Activated CD8-positive, alpha-beta memory T cell treated with anti-CD3 and anti-CD28 coated beads, Interleukin-2, amount 10 ng/mL, durations not matched to agents 7 days and 5 days (primary cell): ENCODE measurements at regions not wholly inside any gene's neighbourhood (a gene's known extent, or its start where the extent isn't known, plus 50 kb on each side); places are given as distances from the start of the nearest gene placed in this dataset.
"Not testable (repeated sequence)": the region's sequence is repeated elsewhere in the genome, so short reads cannot be mapped to it uniquely, and the experiment has no call there.

Source experiments
- ATAC-seq: fragments of 150-1000 bp; cut with Tn5 transposase; one replicate; pipeline ENCODE4 v1.10.0; 2021; ENCODE audit warnings: moderate library complexity
- CTCF ChIA-PET: fragments of 350-600 bp; sonication (Branson Sonifier 250); formaldehyde crosslinking; loops from one replicate; lab custom pipeline; 2021; ENCODE audit warnings: antibody characterized with exemption; lab: Charles Lee
- DNase-seq: peaks from one replicate; pipeline ENCODE4 v3.0.0-alpha.2; 2020
- H3K27ac Mint-ChIP-seq: one replicate; pipeline ENCODE4 v1.8.0; 2021; ENCODE audit warnings: mild to moderate bottlenecking, mixed read lengths
- H3K27me3 Mint-ChIP-seq: one replicate; pipeline ENCODE4 v1.8.0; 2021; ENCODE audit warnings: mixed read lengths
- H3K36me3 Mint-ChIP-seq: one replicate; pipeline ENCODE4 v1.8.0; 2021; ENCODE audit warnings: mild to moderate bottlenecking, mixed read lengths
- H3K4me1 Mint-ChIP-seq: one replicate; pipeline ENCODE4 v1.8.0; 2021; ENCODE audit warnings: mixed read lengths
- H3K4me3 Mint-ChIP-seq: one replicate; pipeline ENCODE4 v1.8.0; 2021; ENCODE audit warnings: mild to moderate bottlenecking, moderate library complexity, mixed read lengths
- H3K9me3 Mint-ChIP-seq: one replicate; pipeline ENCODE4 v1.8.0; 2022; ENCODE audit warnings: low read depth, mixed read lengths

GRCh38 chr15:101876031-101876430 is 64.0 kb downstream of the OR4F15 start:
- ATAC-seq, H3K27me3 Mint-ChIP-seq, CTCF ChIA-PET, H3K27ac Mint-ChIP-seq, H3K9me3 Mint-ChIP-seq, DNase-seq, H3K36me3 Mint-ChIP-seq, H3K4me1 Mint-ChIP-seq, H3K4me3 Mint-ChIP-seq: not testable (repeated sequence)

GRCh38 chr15:101877649-101878048 is 65.6 kb downstream of the OR4F15 start:
- H3K27ac Mint-ChIP-seq = not testable (repeated sequence)

GRCh38 chr15:101912349-101913287 is 100.6 kb downstream of the OR4F15 start:
- DNase-seq, ATAC-seq, H3K27me3 Mint-ChIP-seq, H3K36me3 Mint-ChIP-seq, H3K9me3 Mint-ChIP-seq, H3K4me3 Mint-ChIP-seq, H3K4me1 Mint-ChIP-seq, H3K27ac Mint-ChIP-seq, CTCF ChIA-PET: not testable (repeated sequence)

More at GRCh38 chr15:101877649-101878048, 65.6 kb downstream of the OR4F15 start:
- ATAC-seq, H3K36me3 Mint-ChIP-seq, CTCF ChIA-PET, H3K9me3 Mint-ChIP-seq, H3K4me3 Mint-ChIP-seq, DNase-seq, H3K27me3 Mint-ChIP-seq, H3K4me1 Mint-ChIP-seq: not testable (repeated sequence)

GRCh38 chr15:101924554-101924953 is 112.6 kb downstream of the OR4F15 start:
- CTCF ChIA-PET, H3K27ac Mint-ChIP-seq, H3K27me3 Mint-ChIP-seq, DNase-seq, H3K36me3 Mint-ChIP-seq, H3K4me1 Mint-ChIP-seq, H3K9me3 Mint-ChIP-seq, ATAC-seq, H3K4me3 Mint-ChIP-seq: not testable (repeated sequence)

GRCh38 chr15:101934506-101934905 is 122.5 kb downstream of the OR4F15 start:
- H3K4me3 Mint-ChIP-seq, H3K9me3 Mint-ChIP-seq, ATAC-seq, H3K36me3 Mint-ChIP-seq, H3K4me1 Mint-ChIP-seq, CTCF ChIA-PET, DNase-seq, H3K27ac Mint-ChIP-seq, H3K27me3 Mint-ChIP-seq: not testable (repeated sequence)

GRCh38 chr15:101937362-101937761 is 125.4 kb downstream of the OR4F15 start:
- H3K4me1 Mint-ChIP-seq, DNase-seq, H3K9me3 Mint-ChIP-seq, CTCF ChIA-PET, H3K27me3 Mint-ChIP-seq, H3K27ac Mint-ChIP-seq, ATAC-seq, H3K36me3 Mint-ChIP-seq, H3K4me3 Mint-ChIP-seq: not testable (repeated sequence)

GRCh38 chr15:101938555-101938954 is 126.6 kb downstream of the OR4F15 start:
- CTCF ChIA-PET, ATAC-seq, H3K36me3 Mint-ChIP-seq, H3K4me1 Mint-ChIP-seq, H3K27me3 Mint-ChIP-seq, H3K9me3 Mint-ChIP-seq, H3K27ac Mint-ChIP-seq, H3K4me3 Mint-ChIP-seq, DNase-seq: not testable (repeated sequence)

GRCh38 chr15:101945896-101946295 is 133.9 kb downstream of the OR4F15 start:
- ATAC-seq, CTCF ChIA-PET, H3K4me1 Mint-ChIP-seq: not testable (repeated sequence)

GRCh38 chr15:101948491-101949010 is 136.5 kb downstream of the OR4F15 start:
- H3K36me3 Mint-ChIP-seq, H3K27ac Mint-ChIP-seq, H3K4me1 Mint-ChIP-seq, ATAC-seq, H3K9me3 Mint-ChIP-seq, CTCF ChIA-PET, H3K27me3 Mint-ChIP-seq, H3K4me3 Mint-ChIP-seq, DNase-seq: not testable (repeated sequence)

More at GRCh38 chr15:101945896-101946295, 133.9 kb downstream of the OR4F15 start:
- H3K36me3 Mint-ChIP-seq, H3K27ac Mint-ChIP-seq, DNase-seq, H3K27me3 Mint-ChIP-seq, H3K4me3 Mint-ChIP-seq, H3K9me3 Mint-ChIP-seq: not testable (repeated sequence)

GRCh38 chr15:101949380-101950065 is 137.5 kb downstream of the OR4F15 start:
- H3K36me3 Mint-ChIP-seq, ATAC-seq, H3K9me3 Mint-ChIP-seq, H3K4me3 Mint-ChIP-seq, H3K27me3 Mint-ChIP-seq, DNase-seq, CTCF ChIA-PET, H3K27ac Mint-ChIP-seq, H3K4me1 Mint-ChIP-seq: not testable (repeated sequence)

- not testable (repeated sequence) for H3K36me3 Mint-ChIP-seq
Measured at GRCh38 chr15:101953993-101954392, 142.0 kb downstream of the OR4F15 start.

GRCh38 chr15:101955840-101956239 is 143.8 kb downstream of the OR4F15 start:
- H3K27ac Mint-ChIP-seq, DNase-seq, H3K4me3 Mint-ChIP-seq, H3K4me1 Mint-ChIP-seq, H3K27me3 Mint-ChIP-seq, ATAC-seq, CTCF ChIA-PET, H3K9me3 Mint-ChIP-seq, H3K36me3 Mint-ChIP-seq: not testable (repeated sequence)

More at GRCh38 chr15:101953993-101954392, 142.0 kb downstream of the OR4F15 start:
- H3K9me3 Mint-ChIP-seq, ATAC-seq, CTCF ChIA-PET, DNase-seq, H3K4me1 Mint-ChIP-seq, H3K27me3 Mint-ChIP-seq, H3K4me3 Mint-ChIP-seq, H3K27ac Mint-ChIP-seq: not testable (repeated sequence)

GRCh38 chr15:101958656-101959055 is 146.7 kb downstream of the OR4F15 start:
- DNase-seq = peak; percentile 26
- ATAC-seq, H3K9me3 Mint-ChIP-seq, H3K4me1 Mint-ChIP-seq, H3K27ac Mint-ChIP-seq, H3K27me3 Mint-ChIP-seq, H3K4me3 Mint-ChIP-seq, H3K36me3 Mint-ChIP-seq, CTCF ChIA-PET: not testable (repeated sequence)
